ENCODE measurements at regions not wholly inside any gene's neighbourhood (a gene's known extent, or its start where the extent isn't known, plus 50 kb on each side); places are given as distances from the start of the nearest gene placed in this dataset.

DNA sequence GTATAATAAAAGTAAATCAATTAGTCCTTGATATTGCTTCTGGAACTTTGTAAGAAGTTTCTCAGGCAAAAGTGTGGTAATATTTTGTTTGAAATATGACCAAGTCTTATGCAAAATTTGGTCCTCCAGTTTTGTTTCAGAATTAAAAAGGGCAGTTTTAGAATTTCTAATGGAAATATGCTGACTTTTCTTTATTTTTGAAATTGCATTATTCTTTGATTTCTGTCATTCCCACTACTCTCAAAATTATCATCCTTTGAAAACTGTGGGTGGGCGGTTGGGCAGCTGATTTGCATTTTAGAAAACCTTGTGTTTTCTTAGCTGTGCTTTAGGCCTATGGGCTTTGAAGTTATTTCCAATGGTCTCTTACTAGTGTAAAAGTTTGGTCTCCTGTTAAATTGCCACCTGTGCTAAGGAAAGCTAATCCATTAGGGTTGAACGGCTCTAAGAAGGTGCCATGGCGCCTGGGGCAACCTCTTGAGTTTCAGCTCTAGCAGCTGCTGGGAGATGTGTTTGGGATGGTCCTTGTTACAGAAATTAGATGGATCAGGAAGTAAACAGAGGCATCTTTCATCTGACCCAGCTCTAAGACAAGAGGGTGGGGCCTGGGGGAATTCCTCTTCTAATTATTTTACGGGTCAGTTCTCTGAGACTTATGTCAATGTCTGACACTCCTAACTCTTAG lies 880.8 kb upstream of the SLC35B3 start:
- Histone ChIP-seq H3K27ac (ENCODE audit: low read depth, low read length) (no peak overlapping the region), H3K9me3 (ENCODE audit: control insufficient read depth, insufficient read depth, low read length) (no peaks in the 10 kb centered on the region), H3K4me3 (ENCODE audit: low read depth, low read length) (no peak overlapping the region), H3K27me3 (ENCODE audit: control insufficient read depth, insufficient read depth, low read length) (no peaks in the 10 kb centered on the region)
- CTCF ChIA-PET, result no interaction called here
- no peak for DNase-seq (ENCODE audit: low read depth, low spot score)
- TF ChIP-seq CTCF (IDR thresholded peaks at IDR 0.05; ENCODE audit: low read depth, low read length), result no peak
- POLR2A ChIA-PET, result no interaction called here

DNA sequence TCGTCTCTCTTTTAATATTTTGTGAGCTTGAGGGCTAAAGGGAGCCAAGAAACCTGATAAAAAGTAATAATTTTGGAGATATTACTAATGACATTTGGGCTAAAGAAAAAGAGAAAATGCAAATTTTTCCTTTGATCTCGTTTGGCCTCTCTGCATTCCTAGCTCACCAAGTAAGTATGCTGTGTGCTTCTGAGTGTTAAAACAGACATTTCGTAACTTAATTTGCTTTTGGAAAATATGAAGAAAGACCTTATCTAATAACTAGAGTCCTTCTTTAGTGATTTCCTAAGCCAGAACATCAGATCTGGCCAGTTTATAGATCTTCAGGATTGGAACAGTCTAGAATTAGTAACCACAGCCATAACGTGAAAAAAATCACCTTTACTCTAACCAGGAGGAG lies 872.9 kb upstream of the SLC35B3 start:
- ChIA-PET CTCF (no interaction called here), POLR2A (no interaction called here)
- no peak overlapping the region for H3K4me3 ChIP-seq (ENCODE audit: low read depth, low read length)
- DNase-seq (ENCODE audit: low read depth, low spot score), result no peak
- no peak overlapping the region for H3K27ac ChIP-seq (ENCODE audit: low read depth, low read length)
- no peak for TF ChIP-seq CTCF (IDR thresholded peaks at IDR 0.05; ENCODE audit: low read depth, low read length)
- no peaks in the 10 kb centered on the region for H3K27me3 ChIP-seq (ENCODE audit: control insufficient read depth, insufficient read depth, low read length)
- H3K9me3 ChIP-seq (ENCODE audit: control insufficient read depth, insufficient read depth, low read length), result no peaks in the 10 kb centered on the region

DNA sequence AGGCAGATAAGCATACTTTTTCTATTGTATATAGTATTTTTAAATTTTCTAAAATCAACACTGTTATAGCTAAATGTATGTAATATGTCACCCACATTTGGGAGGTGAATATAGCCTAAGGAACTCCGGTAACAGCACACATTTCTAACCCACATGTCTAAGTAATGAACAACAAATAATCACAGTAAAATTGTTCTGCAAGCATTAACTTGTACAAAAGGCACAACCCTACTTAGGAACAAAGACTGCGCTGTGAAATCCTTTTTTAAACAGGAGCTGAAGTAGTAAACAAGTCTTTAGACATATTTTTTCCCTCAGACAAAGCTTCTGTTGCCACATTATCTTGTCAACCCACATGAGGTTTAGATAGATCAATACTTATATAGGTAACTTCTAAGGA lies 872.4 kb upstream of the SLC35B3 start:
- TF ChIP-seq CTCF (IDR thresholded peaks at IDR 0.05; ENCODE audit: low read depth, low read length), result no peak
- no peak overlapping the region for H3K4me3 ChIP-seq (ENCODE audit: low read depth, low read length)
- H3K9me3 ChIP-seq (ENCODE audit: control insufficient read depth, insufficient read depth, low read length), result no peaks in the 10 kb centered on the region
- DNase-seq (ENCODE audit: low read depth, low spot score), result no peak
- ChIA-PET POLR2A (no interaction called here), CTCF (interaction anchor here (0.8 kb wide), 1 partner anchor 228 kb away, joined by 3 read pairs; no protein-coding TSS in a partner anchor)
- H3K27me3 ChIP-seq (ENCODE audit: control insufficient read depth, insufficient read depth, low read length), result no peaks in the 10 kb centered on the region
- no peak overlapping the region for H3K27ac ChIP-seq (ENCODE audit: low read depth, low read length)

GRCh38 chr6:9307187-9307586 lies 871.8 kb upstream of the SLC35B3 start:
- Histone ChIP-seq H3K27me3 (ENCODE audit: control insufficient read depth, insufficient read depth, low read length) (no peaks in the 10 kb centered on the region), H3K27ac (ENCODE audit: low read depth, low read length) (no peak overlapping the region), H3K4me3 (ENCODE audit: low read depth, low read length) (no peak overlapping the region), H3K9me3 (ENCODE audit: control insufficient read depth, insufficient read depth, low read length) (no peaks in the 10 kb centered on the region)
- no peak for TF ChIP-seq CTCF (IDR thresholded peaks at IDR 0.05; ENCODE audit: low read depth, low read length)
- ChIA-PET POLR2A (no interaction called here), CTCF (interaction anchor here (0.8 kb wide), 1 partner anchor 227 kb away, joined by 3 read pairs; no protein-coding TSS in a partner anchor)
- no peak for DNase-seq (ENCODE audit: low read depth, low spot score)

- CTCF ChIA-PET, result no interaction called here
- no peak overlapping the region for H3K27ac ChIP-seq (ENCODE audit: low read depth, low read length)
- DNase-seq (ENCODE audit: low read depth, low spot score), result no peak
- no peak for TF ChIP-seq CTCF (IDR thresholded peaks at IDR 0.05; ENCODE audit: low read depth, low read length)
- no peaks in the 10 kb centered on the region for H3K9me3 ChIP-seq (ENCODE audit: control insufficient read depth, insufficient read depth, low read length)
- no peaks in the 10 kb centered on the region for H3K27me3 ChIP-seq (ENCODE audit: control insufficient read depth, insufficient read depth, low read length)
- POLR2A ChIA-PET, result no interaction called here
- no peak overlapping the region for H3K4me3 ChIP-seq (ENCODE audit: low read depth, low read length)
Measured at GRCh38 chr6:9295644-9296043, 860.3 kb upstream of the SLC35B3 start.
